Stimulated activated CD4-positive, alpha-beta T cell treated with anti-CD3 and anti-CD28 coated beads, TNF-alpha, amount 100 ng/mL, for 4 hours (primary cell): ENCODE measurements at regions not wholly inside any gene's neighbourhood (a gene's known extent, or its start where the extent isn't known, plus 50 kb on each side); places are given as distances from the start of the nearest gene placed in this dataset.

Experiments used
- DNase-seq, 3 experiments: peaks; one replicate each; pipeline ENCODE4 v3.0.0-alpha.2; 2020; ENCODE audit warnings: low read depth in 3 of 3

GRCh38 chr1:30051777-30052176 is 671.6 kb downstream of the MATN1 start:
- DNase-seq, result no peak

DNA sequence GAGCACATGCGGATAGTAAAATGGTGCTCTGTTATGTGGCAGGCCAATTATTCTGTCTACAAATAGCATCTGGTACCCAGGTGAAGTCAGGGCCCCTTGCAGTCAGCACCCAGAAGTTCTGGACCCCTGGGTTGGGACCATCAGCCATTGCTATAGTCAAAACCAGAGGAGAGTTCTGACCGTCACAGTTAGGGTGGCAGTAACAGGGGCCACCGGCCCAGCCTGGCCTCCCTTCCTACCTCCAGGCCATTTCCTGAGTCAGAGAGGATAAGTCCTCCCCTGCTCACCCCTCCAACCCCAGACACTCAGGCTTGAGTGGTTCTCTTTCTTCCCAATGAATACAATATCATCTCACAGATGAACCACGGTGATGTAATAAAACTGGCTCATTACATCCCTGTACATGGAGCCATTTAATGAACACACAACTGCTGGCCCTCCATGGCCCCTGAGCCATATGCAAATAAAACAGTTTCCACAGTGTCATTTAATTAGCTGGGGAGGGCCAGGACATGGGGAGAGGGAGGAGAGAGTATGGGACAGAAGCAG is 673.6 kb downstream of the MATN1 start:
- no peak for DNase-seq

GRCh38 chr1:30048905-30049304 is 674.5 kb downstream of the MATN1 start:
- no peak for DNase-seq

- no peak for DNase-seq
These were observed 675.8 kb downstream of the MATN1 start for GRCh38 chr1:30047576-30047975.

- no peak for DNase-seq
These were observed 676.6 kb downstream of the MATN1 start for GRCh38 chr1:30046751-30047150.

GRCh38 chr1:30045304-30046090 is 677.9 kb downstream of the MATN1 start:
- DNase-seq, result no peak

GRCh38 chr1:30044656-30045144 is 678.7 kb downstream of the MATN1 start:
- DNase-seq, result no peak

DNA sequence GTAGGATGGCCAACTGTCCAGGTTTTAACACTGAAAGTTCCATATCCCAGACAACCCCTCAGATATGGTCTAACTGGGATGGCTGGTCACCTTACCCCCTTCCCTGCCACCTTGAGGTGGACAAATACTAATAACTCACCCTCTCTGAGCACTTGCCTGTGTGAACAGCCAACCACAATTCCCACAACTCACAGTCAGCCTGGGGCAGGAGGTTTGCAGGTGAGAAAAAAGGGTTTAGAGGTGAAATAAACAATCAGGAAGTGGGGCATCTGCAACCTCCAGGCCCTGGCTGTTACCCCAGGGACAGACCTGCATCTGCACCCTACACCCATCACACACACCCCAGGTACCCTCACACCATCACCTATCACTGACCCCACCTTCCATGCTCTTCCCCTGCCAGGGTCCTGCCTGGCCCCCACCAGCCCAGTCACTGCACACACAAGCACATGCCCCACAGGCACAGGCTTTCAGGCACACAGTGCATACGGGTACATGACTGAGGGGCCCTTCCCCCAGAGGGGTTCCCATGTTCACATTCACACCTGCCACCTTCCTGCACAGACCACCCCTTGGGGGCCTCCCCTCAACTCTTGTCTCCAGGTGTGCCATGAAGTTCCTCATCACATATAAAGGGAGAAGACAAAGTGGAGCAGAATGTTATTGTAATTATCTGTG is 679.5 kb downstream of the MATN1 start:
- DNase-seq, result no peak

- DNase-seq, result no peak
These were observed 680.1 kb downstream of the MATN1 start for GRCh38 chr1:30043256-30043655.

- DNase-seq, result no peak
These were observed 680.8 kb downstream of the MATN1 start for GRCh38 chr1:30042438-30043147.

- DNase-seq, result no peak
These were observed 681.5 kb downstream of the MATN1 start for GRCh38 chr1:30041741-30042437.

DNA sequence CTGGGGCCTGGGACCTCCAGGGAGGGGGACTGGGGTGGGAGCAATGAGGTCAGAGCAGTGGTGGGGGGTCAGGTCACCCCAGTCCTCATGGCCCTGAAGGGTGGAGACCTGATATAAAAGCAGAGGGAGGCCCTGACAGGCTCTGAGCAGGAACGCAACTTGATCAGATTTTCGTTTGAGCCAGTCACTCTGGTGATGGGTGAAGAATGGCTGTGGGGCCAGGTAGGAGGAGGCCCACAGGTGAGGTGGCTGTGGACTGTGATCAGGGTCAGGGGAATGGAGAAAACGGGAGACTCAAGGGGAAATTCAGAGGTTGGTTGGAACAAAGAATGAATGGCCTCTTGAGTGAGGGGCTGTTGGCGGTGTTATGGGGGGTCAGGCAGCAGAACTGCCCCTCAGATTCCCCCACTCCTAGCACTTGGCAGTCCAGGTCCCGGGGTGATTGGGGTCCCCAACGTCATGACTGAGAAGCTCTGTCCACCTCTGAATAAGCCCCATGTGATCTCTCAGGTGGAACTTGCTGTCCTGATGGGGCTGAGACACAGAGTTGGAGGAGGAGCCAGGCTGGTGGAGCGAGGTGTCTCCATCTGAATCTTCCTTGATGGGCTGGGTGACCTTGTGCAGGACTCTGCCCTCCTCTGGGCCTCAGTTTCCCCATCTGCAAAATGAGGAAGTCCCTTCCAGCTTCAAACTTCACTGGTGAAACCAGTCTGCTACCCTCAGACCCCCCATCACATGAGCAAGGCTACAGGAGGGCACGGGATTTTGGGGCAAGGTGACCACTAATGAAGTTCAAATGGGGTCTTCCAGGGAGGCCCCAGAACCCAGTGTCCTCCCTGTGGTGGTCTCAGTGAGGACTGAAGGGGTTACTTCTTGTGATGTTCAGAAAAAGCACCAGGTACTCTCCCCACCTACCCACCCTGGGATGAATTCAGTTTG is 683.0 kb downstream of the MATN1 start:
- no peak for DNase-seq

GRCh38 chr1:30039354-30040080 is 683.9 kb downstream of the MATN1 start:
- no peak for DNase-seq

DNA sequence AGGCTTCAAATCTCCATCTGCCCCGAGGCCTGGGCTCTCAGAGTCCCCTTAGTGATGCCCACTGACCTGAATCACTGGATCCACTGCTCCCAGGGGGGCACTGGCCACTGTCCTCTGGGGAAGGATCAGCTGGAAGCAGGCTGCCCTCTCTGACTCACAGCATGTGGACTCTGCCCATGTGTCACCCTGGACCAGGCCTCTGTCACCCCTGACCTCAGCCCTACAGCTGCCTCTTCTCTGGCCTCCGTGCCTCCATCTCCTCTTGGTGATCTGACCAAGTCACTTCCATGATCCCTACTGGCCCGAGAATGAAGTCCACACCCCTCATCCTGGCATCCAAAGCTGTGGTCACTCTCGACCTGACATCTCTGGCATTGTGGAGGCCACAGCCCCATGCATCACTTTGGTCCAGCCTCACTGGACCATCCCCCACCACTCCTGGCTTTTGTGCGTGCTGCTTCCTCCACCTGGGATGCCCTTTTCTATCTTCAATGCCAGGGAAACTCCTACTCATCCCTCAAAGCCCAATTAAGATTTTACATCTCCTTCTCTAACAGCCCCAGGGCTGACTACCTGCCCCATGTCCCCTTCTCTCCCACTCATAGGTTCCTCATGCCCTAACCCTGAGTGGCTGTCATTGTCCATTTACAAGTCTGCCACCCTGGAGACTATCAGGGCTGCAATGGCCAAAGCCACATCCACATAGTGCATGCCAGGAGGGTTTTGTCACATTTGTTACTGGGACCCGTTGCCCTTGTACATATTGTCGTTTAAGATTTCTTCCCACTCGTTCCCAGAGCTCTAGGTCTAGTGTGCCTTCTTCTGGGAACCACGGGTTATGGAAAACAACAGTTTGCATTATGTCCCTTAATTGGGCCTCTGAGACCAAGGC is 685.0 kb downstream of the MATN1 start:
- DNase-seq, result no peak

GRCh38 chr1:30037251-30038118 is 685.9 kb downstream of the MATN1 start:
- no peak for DNase-seq

DNA sequence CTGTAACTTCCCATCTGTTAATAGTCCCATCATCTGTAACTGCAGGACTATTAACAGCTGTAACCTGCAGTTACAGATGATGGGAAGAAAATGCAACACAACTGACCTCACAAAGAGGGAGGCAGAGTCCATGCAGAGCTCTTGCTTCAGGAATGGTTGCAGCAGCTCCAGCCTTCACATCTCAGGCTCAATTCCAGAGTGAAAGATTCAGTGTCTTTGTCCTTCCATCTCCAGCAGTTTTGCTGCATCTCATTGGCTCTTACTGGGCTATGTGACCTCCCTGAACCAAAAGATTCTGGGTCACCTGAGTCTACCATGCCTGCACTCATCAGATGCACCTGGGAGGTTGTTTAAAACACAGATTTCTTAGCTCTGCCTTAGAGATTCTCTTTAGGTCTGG is 686.7 kb downstream of the MATN1 start:
- no peak for DNase-seq

- DNase-seq, result no peak
These were observed 687.2 kb downstream of the MATN1 start for GRCh38 chr1:30036229-30036547.
